Lower leg skin (tissue), 4 donors: ENCODE measurements at regions not wholly inside any gene's neighbourhood (a gene's known extent, or its start where the extent isn't known, plus 50 kb on each side); places are given as distances from the start of the nearest gene placed in this dataset.

Experiments
- DNase-seq, 2 donors: peaks; one replicate each; pipeline ENCODE4 v3.0.0-alpha.2; 2019; ENCODE audit warnings: low spot score in 2 of 2
- H3K4me3 ChIP-seq: fragments of 200-600 bp; sonication (generic); 2 replicates; pipeline ENCODE4 v1.5.1; 2017; ENCODE audit warnings: mild to moderate bottlenecking, low read depth; ENCODE audit not compliant: poor library complexity, severe bottlenecking
- CTCF ChIP-seq, 3 donors: fragments of 450-650 bp; IDR thresholded peaks; one replicate each; pipeline ENCODE4 v1.5.1; 2016; ENCODE audit warnings: antibody characterized with exemption in 3 of 3, mild to moderate bottlenecking in 3 of 3, moderate library complexity in 2 of 3
- POLR2A ChIP-seq, 2 donors: fragments of 450-650 bp; IDR thresholded peaks; one replicate each; pipeline ENCODE4 v1.6.1; 2016 to 2017; ENCODE audit warnings: antibody characterized with exemption in 2 of 2, mild to moderate bottlenecking in 1 of 2, moderate library complexity in 1 of 2
- WGBS, 2 donors: methylation state at CpG; one replicate each; pipeline ENCODE4 v1.1.5; 2018; 5-methylcytosine and 5-hydroxymethylcytosine counted together
- intact Hi-C: fragments of 100-400 bp; cut with DNase I; formaldehyde crosslinking; loops from one replicate; pipeline ENCODE4 v1.15.0; 2023; ENCODE audit warnings: low total_unique reads

- TF ChIP-seq CTCF (IDR thresholded peaks at IDR 0.05) (no peak), POLR2A (IDR thresholded peaks at IDR 0.05) (no peak)
- no peak for DNase-seq
- intact Hi-C loops = no loop called here
- 90 to 95% methylated on average over 7 of the region's 7 CpGs for WGBS, 2 donors
- no peak overlapping the region for H3K4me3 ChIP-seq
These were observed 109.6 kb downstream of the WDR11 start for GRCh38 chr10:120960725-120961124.

GRCh38 chr10:120961795-120962755, 110.9 kb downstream of the WDR11 start:
- DNase-seq = no peak
- no peak overlapping the region for H3K4me3 ChIP-seq
- 50 to 61% methylated on average over 17 of the region's 17 CpGs for WGBS, 2 donors
- no peak for TF ChIP-seq CTCF (IDR thresholded peaks at IDR 0.05)
- TF ChIP-seq POLR2A (IDR thresholded peaks at IDR 0.05) = no peak
- intact Hi-C loops = no loop called here

- intact Hi-C loops = no loop called here
- DNase-seq = no peak
- 27 to 30% methylated on average over 15 to 23 of the region's 23 CpGs for WGBS, 2 donors
- no peak overlapping the region for H3K4me3 ChIP-seq
- TF ChIP-seq POLR2A (IDR thresholded peaks at IDR 0.05) (no peak), CTCF (IDR thresholded peaks at IDR 0.05) (no peak)
These were observed 111.8 kb downstream of the WDR11 start for GRCh38 chr10:120962756-120963593.

- 69 to 70% methylated on average over 5 of the region's 5 CpGs for WGBS, 2 donors
- no peak for TF ChIP-seq POLR2A (IDR thresholded peaks at IDR 0.05)
- no peak for TF ChIP-seq CTCF (IDR thresholded peaks at IDR 0.05)
- intact Hi-C loops = no loop called here
- no peak overlapping the region for H3K4me3 ChIP-seq
- DNase-seq = no peak
These were observed 112.5 kb downstream of the WDR11 start for GRCh38 chr10:120963594-120964220.

GRCh38 chr10:120966657-120967045, 115.5 kb downstream of the WDR11 start:
- no peak for TF ChIP-seq CTCF (IDR thresholded peaks at IDR 0.05)
- no peak for TF ChIP-seq POLR2A (IDR thresholded peaks at IDR 0.05)
- no peak for DNase-seq
- 87 to 92% methylated on average over 6 of the region's 6 CpGs for WGBS, 2 donors
- intact Hi-C loops = no loop called here
- H3K4me3 ChIP-seq = no peak overlapping the region
